DND-41 (cell line): ENCODE measurements at regions not wholly inside any gene's neighbourhood (a gene's known extent, or its start where the extent isn't known, plus 50 kb on each side); places are given as distances from the start of the nearest gene placed in this dataset.

Experiments used
- EZH2 ChIP-seq: IDR thresholded peaks from 3 replicates; pipeline ENCODE4 v1.6.1; 2012; ENCODE audit warnings: borderline replicate concordance, low read depth, mild to moderate bottlenecking, moderate library complexity, low read length, inconsistent platforms; ENCODE audit not compliant: severe bottlenecking
- TF ChIP-seq, protein P1 (sequence below): IDR thresholded peaks from 2 replicates; pipeline ENCODE4 v1.5.1; 2012; ENCODE audit warnings: borderline replicate concordance, low read length, moderate library complexity, mild to moderate bottlenecking; ENCODE audit not compliant: poor library complexity, severe bottlenecking; ENCODE audit errors: extremely low read depth

DNA sequence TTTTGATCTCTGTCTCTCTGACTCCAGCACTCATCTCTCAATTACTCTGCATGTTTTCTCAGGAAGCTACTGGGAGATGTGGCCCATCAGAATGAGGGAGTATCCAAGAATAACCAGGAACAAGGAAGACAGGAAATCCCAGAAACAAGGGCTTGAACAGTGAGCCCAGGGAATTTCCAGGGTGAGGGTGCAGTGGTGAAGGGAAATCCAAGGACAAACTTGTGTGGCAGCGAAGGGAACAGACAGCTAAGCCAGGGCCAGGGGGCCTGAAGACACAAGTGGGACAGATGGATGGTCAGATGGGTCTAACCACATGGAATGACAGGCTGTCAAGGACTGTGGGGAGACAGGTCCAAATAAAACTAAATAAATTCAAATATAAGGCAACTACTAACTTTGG, 121.8 kb upstream of the ERRFI1 start:
- TF ChIP-seq, protein P1, sequence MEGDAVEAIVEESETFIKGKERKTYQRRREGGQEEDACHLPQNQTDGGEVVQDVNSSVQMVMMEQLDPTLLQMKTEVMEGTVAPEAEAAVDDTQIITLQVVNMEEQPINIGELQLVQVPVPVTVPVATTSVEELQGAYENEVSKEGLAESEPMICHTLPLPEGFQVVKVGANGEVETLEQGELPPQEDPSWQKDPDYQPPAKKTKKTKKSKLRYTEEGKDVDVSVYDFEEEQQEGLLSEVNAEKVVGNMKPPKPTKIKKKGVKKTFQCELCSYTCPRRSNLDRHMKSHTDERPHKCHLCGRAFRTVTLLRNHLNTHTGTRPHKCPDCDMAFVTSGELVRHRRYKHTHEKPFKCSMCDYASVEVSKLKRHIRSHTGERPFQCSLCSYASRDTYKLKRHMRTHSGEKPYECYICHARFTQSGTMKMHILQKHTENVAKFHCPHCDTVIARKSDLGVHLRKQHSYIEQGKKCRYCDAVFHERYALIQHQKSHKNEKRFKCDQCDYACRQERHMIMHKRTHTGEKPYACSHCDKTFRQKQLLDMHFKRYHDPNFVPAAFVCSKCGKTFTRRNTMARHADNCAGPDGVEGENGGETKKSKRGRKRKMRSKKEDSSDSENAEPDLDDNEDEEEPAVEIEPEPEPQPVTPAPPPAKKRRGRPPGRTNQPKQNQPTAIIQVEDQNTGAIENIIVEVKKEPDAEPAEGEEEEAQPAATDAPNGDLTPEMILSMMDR, result no peak
- TF ChIP-seq EZH2, result no peak
